Astrocyte of the spinal cord (primary cell): ENCODE measurements at regions not wholly inside any gene's neighbourhood (a gene's known extent, or its start where the extent isn't known, plus 50 kb on each side); places are given as distances from the start of the nearest gene placed in this dataset.
A peak's percentile ranks its signal among the peaks of the same experiment; 100 is the strongest.
"Not testable (repeated sequence)": the region's sequence is repeated elsewhere in the genome, so short reads cannot be mapped to it uniquely, and the experiment has no call there.

Experiments used
- DNase-seq: peaks from one replicate; pipeline ENCODE4 v3.0.0; 2011; ENCODE audit warnings: low read depth, low spot score
- H3K4me3 ChIP-seq: 2 replicates; pipeline ENCODE4 v1.5.1; 2011; ENCODE audit warnings: low read depth, mild to moderate bottlenecking, low read length, moderate library complexity
- CTCF ChIP-seq: IDR thresholded peaks from 2 replicates; pipeline ENCODE4 v1.5.1; 2012; ENCODE audit warnings: low read depth, mild to moderate bottlenecking, low read length, inconsistent platforms
- in situ Hi-C: cut with HindIII; loops from 2 replicates; pipeline ENCODE4 v1.10.0; 2017; ENCODE audit warnings: low sequenced_read_pairs

- no peak overlapping the region for H3K4me3 ChIP-seq
- in situ Hi-C loops: no loop called here
- DNase-seq: no peak
- TF ChIP-seq CTCF: no peak
These were observed 272.7 kb upstream of the MBL2 start for GRCh38 chr10:53045315-53045714.

GRCh38 chr10:53035823-53036222 lies 263.2 kb upstream of the MBL2 start:
- H3K4me3 ChIP-seq, DNase-seq, in situ Hi-C loops: not testable (repeated sequence)

- no peak overlapping the region for H3K4me3 ChIP-seq
- in situ Hi-C loops: no loop called here
- no peak for DNase-seq
- TF ChIP-seq CTCF: no peak
These were observed 260.8 kb upstream of the MBL2 start for GRCh38 chr10:53033396-53033795.

GRCh38 chr10:53029872-53030849 lies 257.6 kb upstream of the MBL2 start:
- DNase-seq: peak; percentile 26
- H3K4me3 ChIP-seq, in situ Hi-C loops: not testable (repeated sequence)

GRCh38 chr10:53029449-53029848 lies 256.9 kb upstream of the MBL2 start:
- in situ Hi-C loops: no loop called here
- H3K4me3 ChIP-seq: no peak overlapping the region
- TF ChIP-seq CTCF: no peak
- no peak for DNase-seq

GRCh38 chr10:53025765-53026164 lies 253.2 kb upstream of the MBL2 start:
- H3K4me3 ChIP-seq, in situ Hi-C loops, DNase-seq: not testable (repeated sequence)

GRCh38 chr10:53025172-53025711 lies 252.7 kb upstream of the MBL2 start:
- TF ChIP-seq CTCF: no peak
- DNase-seq: peak; percentile 45
- peak overlapping the region; percentile 25 for H3K4me3 ChIP-seq
- in situ Hi-C loops: no loop called here

GRCh38 chr10:53023411-53023810 lies 250.8 kb upstream of the MBL2 start:
- in situ Hi-C loops: no loop called here
- no peak for TF ChIP-seq CTCF
- H3K4me3 ChIP-seq: no peak overlapping the region
- no peak for DNase-seq
